K562 (cell line): ENCODE measurements at regions not wholly inside any gene's neighbourhood (a gene's known extent, or its start where the extent isn't known, plus 50 kb on each side); places are given as distances from the start of the nearest gene placed in this dataset.

ENCODE experiments used
- ATAC-seq: fragments of 200-7000 bp; cut with Tn5 transposase; 3 replicates; pipeline ENCODE4 v1.9.1; 2020; ENCODE audit warnings: moderate library complexity
- BruUV-seq: library from RNA; stranded (reverse); fragments of 400-500 nt; replicated peaks from 2 replicates; lab custom pipeline; 2021; lab: Mats Ljungman, UMichigan
- CTCF ChIA-PET: fragments of 300-600 bp; formaldehyde crosslinking; extraction: SDS; loops from one replicate; lab custom pipeline; 2021; ENCODE audit warnings: low intra/inter-chr PET ratio; lab: Yijun Ruan, JAX
- POLR2A ChIA-PET: fragments of 300-600, 350-650 bp; sonication (Branson Sonifier 250); formaldehyde crosslinking; extraction: SDS; loops from one replicate; lab custom pipeline; 2021; ENCODE audit warnings: antibody characterized with exemption, inconsistent platforms; lab: Yijun Ruan, JAX
- DNase-seq, 4 experiments: peaks; one replicate each; pipeline versions ENCODE4 v3.0.0 to v3.0.0-alpha.2; 2011 to 2018; ENCODE audit warnings: low spot score in 3 of 4, mixed read lengths in 3 of 4; ENCODE audit errors: extremely low read depth in 1 of 4
- FAIRE-seq: peaks from 2 replicates; lab custom pipeline; 2011; peaks lifted over from hg19 to GRCh38; lab: Jason Lieb, UNC
- H2AFZ ChIP-seq: 2 replicates; pipeline ENCODE4 v1.6.0; 2011; ENCODE audit warnings: low read depth, low read length, control low read depth, inconsistent platforms
- H3K27ac ChIP-seq: fragments of 200-600 bp; 3 replicates; pipeline ENCODE4 v1.8.0; 2011; ENCODE audit warnings: low read depth, mild to moderate bottlenecking, control low read depth, inconsistent platforms, low read length, moderate library complexity, mixed read lengths; ENCODE audit errors: extremely low read depth
- H3K27me3 ChIP-seq, 2 experiments: fragments of 300-600 bp in 1 of 2; 2 replicates in 1 of 2; 3 replicates in 1 of 2; pipeline versions ENCODE4 v1.6.0 to v1.8.0; 2011; ENCODE audit warnings: inconsistent platforms in 2 of 2, low read length in 2 of 2, mild to moderate bottlenecking in 1 of 2, mixed read lengths in 1 of 2, moderate library complexity in 1 of 2; ENCODE audit not compliant: control insufficient read depth in 2 of 2, insufficient read depth in 2 of 2
- H3K36me3 ChIP-seq: fragments of 300-600 bp; 3 replicates; pipeline ENCODE4 v1.8.0; 2011; ENCODE audit warnings: mild to moderate bottlenecking, low read length, inconsistent platforms; ENCODE audit not compliant: control insufficient read depth, insufficient read depth
- H3K4me1 ChIP-seq, 2 experiments: fragments of 200-600 bp in 1 of 2; replicated peaks in 1 of 2; 2 replicates in 1 of 2; 3 replicates in 1 of 2; pipeline versions ENCODE4 v1.5.1 to v1.8.0; 2011; ENCODE audit warnings: inconsistent platforms in 2 of 2, low read length in 2 of 2, mild to moderate bottlenecking in 1 of 2, mixed read lengths in 1 of 2, moderate library complexity in 1 of 2; ENCODE audit not compliant: control insufficient read depth in 2 of 2, insufficient read depth in 2 of 2
- H3K4me2 ChIP-seq: 2 replicates; pipeline ENCODE4 v1.6.1; 2011; ENCODE audit warnings: low read length, control low read depth, inconsistent platforms, mixed read lengths; ENCODE audit not compliant: insufficient read depth
- H3K4me3 ChIP-seq: fragments of 200-600 bp; sonication (generic), shearing (Covaris generic); 2 replicates; pipeline ENCODE4 v1.5.1; 2016; ENCODE audit warnings: control low read depth, inconsistent platforms
- H3K79me2 ChIP-seq: fragments of 200-600 bp; 3 replicates; pipeline ENCODE4 v1.8.0; 2011; ENCODE audit warnings: low read length, inconsistent platforms; ENCODE audit not compliant: control insufficient read depth, insufficient read depth
- H3K9ac ChIP-seq, 2 experiments: 2 replicates each; pipeline versions ENCODE4 v1.6.0 to v1.6.1; 2011; ENCODE audit warnings: low read depth in 2 of 2, low read length in 2 of 2, control low read depth in 1 of 2, inconsistent platforms in 1 of 2, mild to moderate bottlenecking in 1 of 2, mixed read lengths in 1 of 2; ENCODE audit not compliant: insufficient read depth in 1 of 2
- H3K9me1 ChIP-seq: one replicate; pipeline ENCODE4 v1.6.0; 2011; ENCODE audit warnings: inconsistent platforms, mild to moderate bottlenecking, low read length, moderate library complexity; ENCODE audit not compliant: control insufficient read depth, insufficient read depth
- H3K9me3 ChIP-seq: replicated peaks from 2 replicates; pipeline ENCODE4 v1.5.1; 2011; ENCODE audit warnings: low read depth, low read length, inconsistent platforms; ENCODE audit not compliant: control insufficient read depth, insufficient read depth
- H4K20me1 ChIP-seq: replicated peaks from 2 replicates; pipeline ENCODE4 v1.6.1; 2011; ENCODE audit warnings: low read length, inconsistent platforms, mixed read lengths; ENCODE audit not compliant: control insufficient read depth, insufficient read depth
- HDGF ChIP-seq: fragments of 450-650 bp; IDR thresholded peaks from 2 replicates; pipeline ENCODE4 v1.6.1; 2016
- KHSRP ChIP-seq: fragments of 450-650 bp; IDR thresholded peaks from 2 replicates; pipeline ENCODE4 v1.6.1; 2017
- RCOR1 ChIP-seq, 2 experiments: IDR thresholded peaks; 2 replicates each; pipeline ENCODE4 v1.6.1; 2012; ENCODE audit warnings: low read depth in 2 of 2, low read length in 2 of 2, borderline replicate concordance in 1 of 2, improper control_type of control experiment in 1 of 2
- SAFB2 ChIP-seq: fragments of 200-400 bp; formaldehyde crosslinking; IDR thresholded peaks from 2 replicates; pipeline ENCODE4 v1.6.1; 2018; ENCODE audit warnings: borderline replicate concordance, low read length, low read depth, moderate library complexity; ENCODE audit not compliant: severe bottlenecking
- YY1 ChIP-seq, 3 experiments: IDR thresholded peaks; 2 replicates each; pipeline ENCODE4 v1.6.1; 2011; ENCODE audit warnings: low read length in 2 of 3, mild to moderate bottlenecking in 2 of 3, moderate library complexity in 2 of 3, borderline replicate concordance in 1 of 3, control low read depth in 1 of 3, low read depth in 1 of 3; ENCODE audit not compliant: insufficient read depth in 3 of 3, insufficient replicate concordance in 2 of 3, control insufficient read depth in 1 of 3, insufficient read length in 1 of 3; ENCODE audit errors: extremely low read depth in 1 of 3
- WGBS: fragments of 100-300 bp; shearing (Covaris generic); methylation state at CpG from one replicate; pipeline ENCODE4 v1.1.6; 2016; ENCODE audit warnings: low coverage, mixed read lengths; ENCODE audit not compliant: insufficient coverage; ENCODE audit errors: missing lambda C conversion rate; 5-methylcytosine and 5-hydroxymethylcytosine counted together
- in situ Hi-C: fragments of 300-500 bp; cut with MboI; formaldehyde crosslinking; loops from 4 replicates; pipeline ENCODE4 v1.15.0; 2018; ENCODE audit warnings: inconsistent platforms, mixed read lengths
- intact Hi-C: fragments of 100-400 bp; cut with micrococcal nuclease; formaldehyde crosslinking; loops from 2 replicates; pipeline ENCODE4 v1.14.2; 2022
- TF ChIP-seq, protein P1 (sequence below): fragments of 250-450 bp; sonication (Bioruptor Pico); IDR thresholded peaks from 2 replicates; pipeline ENCODE4 v1.4.0; 2020; ENCODE audit warnings: mild to moderate bottlenecking

DNA sequence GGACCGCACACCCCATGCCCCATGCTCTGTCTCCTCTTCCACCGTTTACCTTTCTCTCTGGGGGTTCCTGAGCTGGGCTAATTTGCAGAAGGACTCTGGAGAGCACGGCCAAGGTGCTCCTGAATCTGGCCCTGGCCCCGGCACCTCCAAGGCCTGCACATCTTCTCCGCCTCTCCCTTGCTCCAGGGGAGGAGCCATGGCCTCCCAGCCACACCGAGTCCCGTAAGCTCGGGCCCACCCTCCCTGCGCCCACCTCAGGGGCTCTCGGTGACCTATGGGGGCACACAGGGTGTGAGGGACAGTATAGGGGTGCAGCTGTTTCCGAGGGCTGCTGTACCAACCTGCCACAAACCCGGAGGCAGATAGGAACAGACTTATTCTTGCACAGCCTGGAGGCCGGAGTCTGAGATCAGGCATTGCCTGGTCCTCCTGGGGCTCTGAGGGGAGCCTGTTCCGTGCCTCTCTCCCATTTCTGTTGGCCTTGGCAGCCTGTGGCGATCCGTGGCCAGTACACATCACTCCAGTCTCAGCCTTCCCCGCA is 127.3 kb upstream of the GPC1 start (continued):
- TF ChIP-seq YY1 (IDR thresholded peaks at IDR 0.05; ENCODE audit: borderline replicate concordance in 1 of 3, control insufficient read depth in 1 of 3, extremely low read depth in 1 of 3, insufficient read depth in 3 of 3, insufficient read length in 1 of 3, insufficient replicate concordance in 2 of 3, low read depth in 1 of 3, low read length in 2 of 3), result no peak
- no peak for TF ChIP-seq SAFB2
- TF ChIP-seq KHSRP, result no peak
- TF ChIP-seq RCOR1 (IDR thresholded peaks at IDR 0.05; ENCODE audit: borderline replicate concordance in 1 of 2, low read depth in 2 of 2, low read length in 2 of 2), result no peak

DNA sequence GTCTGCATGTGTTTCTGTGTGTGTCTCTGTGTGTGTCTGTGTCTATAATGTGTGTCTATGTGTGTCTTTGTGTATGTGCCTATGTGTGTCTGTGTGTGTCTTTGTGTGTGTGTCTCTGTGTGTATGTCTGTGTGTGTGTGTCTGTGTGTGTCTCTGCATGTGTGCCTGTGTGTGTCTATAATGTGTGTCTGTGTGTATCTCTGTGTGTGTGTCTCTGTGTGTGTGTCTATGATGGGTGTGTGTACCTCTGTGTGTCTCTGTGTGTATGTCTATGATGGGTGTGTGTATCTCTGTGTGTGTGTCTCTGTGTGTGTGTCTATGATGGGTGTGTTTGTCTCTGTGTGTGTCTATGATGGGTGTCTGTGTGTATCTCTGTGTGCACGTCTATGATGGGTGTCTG is 126.2 kb upstream of the GPC1 start:
- TF ChIP-seq, protein P1, sequence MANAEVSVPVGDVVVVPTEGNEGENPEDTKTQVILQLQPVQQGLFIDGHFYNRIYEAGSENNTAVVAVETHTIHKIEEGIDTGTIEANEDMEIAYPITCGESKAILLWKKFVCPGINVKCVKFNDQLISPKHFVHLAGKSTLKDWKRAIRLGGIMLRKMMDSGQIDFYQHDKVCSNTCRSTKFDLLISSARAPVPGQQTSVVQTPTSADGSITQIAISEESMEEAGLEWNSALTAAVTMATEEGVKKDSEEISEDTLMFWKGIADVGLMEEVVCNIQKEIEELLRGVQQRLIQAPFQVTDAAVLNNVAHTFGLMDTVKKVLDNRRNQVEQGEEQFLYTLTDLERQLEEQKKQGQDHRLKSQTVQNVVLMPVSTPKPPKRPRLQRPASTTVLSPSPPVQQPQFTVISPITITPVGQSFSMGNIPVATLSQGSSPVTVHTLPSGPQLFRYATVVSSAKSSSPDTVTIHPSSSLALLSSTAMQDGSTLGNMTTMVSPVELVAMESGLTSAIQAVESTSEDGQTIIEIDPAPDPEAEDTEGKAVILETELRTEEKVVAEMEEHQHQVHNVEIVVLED (CRISPR knock-in tag), result no peak
- no peak for TF ChIP-seq HDGF
- ATAC-seq, result no peak
- DNase-seq, result no peak
- POLR2A ChIA-PET, result no interaction called here
- H4K20me1 ChIP-seq, result no peaks in the 10 kb centered on the region
- H3K4me2 ChIP-seq, result no peak overlapping the region
- H3K4me1 ChIP-seq, result no peaks in the 10 kb centered on the region
- no peaks in the 10 kb centered on the region for H3K36me3 ChIP-seq
- no peaks in the 10 kb centered on the region for H3K9me3 ChIP-seq
- no peak overlapping the region for H3K4me3 ChIP-seq
- peak; percentile 73 for FAIRE-seq
- 0% methylated on average over 1 of the region's 1 CpG for WGBS
- in situ Hi-C loops, result no loop called here
- no TSS peak for BruUV-seq
- H3K9me1 ChIP-seq, result no peaks in the 10 kb centered on the region
- intact Hi-C loops, result no loop called here
- no peak overlapping the region for H3K9ac ChIP-seq
- H3K27ac ChIP-seq, result no peak overlapping the region
- H2AFZ ChIP-seq, result no peak overlapping the region
- no peaks in the 10 kb centered on the region for H3K79me2 ChIP-seq
- peaks cover 4 to 50% of the 10 kb centered on the region in 2 experiments; a peak in 3 of 5 replicates for H3K27me3 ChIP-seq
- CTCF ChIA-PET, result no interaction called here
